ENCODE measurements at regions not wholly inside any gene's neighbourhood (a gene's known extent, or its start where the extent isn't known, plus 50 kb on each side); places are given as distances from the start of the nearest gene placed in this dataset.

DNA sequence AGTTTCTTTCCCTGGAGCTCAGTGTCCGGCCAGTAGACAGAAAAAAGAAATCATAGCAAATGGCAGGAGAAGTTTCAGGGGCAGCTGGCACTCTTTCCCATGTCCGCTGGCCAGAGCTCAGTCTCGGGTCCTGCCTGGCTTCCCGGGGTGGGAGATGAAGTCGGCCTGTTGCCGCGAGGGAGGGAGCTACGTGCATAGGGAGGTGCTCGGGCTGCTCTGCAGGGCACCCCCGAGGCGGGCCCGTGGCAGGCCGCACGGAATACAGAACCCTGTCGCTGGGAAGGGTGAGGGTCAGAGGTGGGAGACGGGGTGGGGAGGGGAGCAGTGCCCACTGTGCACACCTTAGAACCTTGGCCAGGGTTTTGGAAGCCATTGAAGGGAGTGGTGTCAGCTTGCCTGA lies 78.3 kb upstream of the FOXF1 start:
- Histone ChIP-seq H3K4me1 (ENCODE audit: control insufficient read depth, insufficient read depth, low read length) (peaks cover 9% of the 10 kb centered on the region), H3K27ac (ENCODE audit: low read length) (no peak overlapping the region), H3K27me3 (ENCODE audit: control insufficient read depth, insufficient read depth, low read length) (peaks cover 50% of the 10 kb centered on the region), H3K4me3 (ENCODE audit: low read length) (no peak overlapping the region), H3K9me3 (replicated peaks; ENCODE audit: control insufficient read depth, low read depth, low read length) (no peaks in the 10 kb centered on the region), H3K36me3 (ENCODE audit: control insufficient read depth, insufficient read depth, low read length) (no peaks in the 10 kb centered on the region)
- WGBS (ENCODE audit: insufficient coverage) = 78% methylated on average over 16 of the region's 16 CpGs
- DNase-seq = no peak

- 18% methylated on average over 7 of the region's 15 CpGs for WGBS (ENCODE audit: insufficient coverage)
- DNase-seq = peak; percentile 40
- Histone ChIP-seq H3K36me3 (ENCODE audit: control insufficient read depth, insufficient read depth, low read length) (no peaks in the 10 kb centered on the region), H3K4me1 (ENCODE audit: control insufficient read depth, insufficient read depth, low read length) (peaks cover 9% of the 10 kb centered on the region), H3K27ac (ENCODE audit: low read length) (no peak overlapping the region), H3K9me3 (replicated peaks; ENCODE audit: control insufficient read depth, low read depth, low read length) (no peaks in the 10 kb centered on the region), H3K4me3 (ENCODE audit: low read length) (no peak overlapping the region), H3K27me3 (ENCODE audit: control insufficient read depth, insufficient read depth, low read length) (peaks cover 51% of the 10 kb centered on the region)
These were observed 77.6 kb upstream of the FOXF1 start for GRCh38 chr16:86432691-86433090.

GRCh38 chr16:86436466-86437185 lies 73.7 kb upstream of the FOXF1 start:
- H3K27me3 ChIP-seq (ENCODE audit: control insufficient read depth, insufficient read depth, low read length) = peaks cover 62% of the 10 kb centered on the region
- DNase-seq = no peak
- no peak overlapping the region for H3K27ac ChIP-seq (ENCODE audit: low read length)
- no peak overlapping the region for H3K4me3 ChIP-seq (ENCODE audit: low read length)
- H3K36me3 ChIP-seq (ENCODE audit: control insufficient read depth, insufficient read depth, low read length) = no peaks in the 10 kb centered on the region
- no peaks in the 10 kb centered on the region for H3K9me3 ChIP-seq (replicated peaks; ENCODE audit: control insufficient read depth, low read depth, low read length)
- H3K4me1 ChIP-seq (ENCODE audit: control insufficient read depth, insufficient read depth, low read length) = peaks cover 7% of the 10 kb centered on the region
- 63% methylated on average over 5 of the region's 7 CpGs for WGBS (ENCODE audit: insufficient coverage)

- Histone ChIP-seq H3K4me1 (ENCODE audit: control insufficient read depth, insufficient read depth, low read length) (peaks cover 4% of the 10 kb centered on the region), H3K36me3 (ENCODE audit: control insufficient read depth, insufficient read depth, low read length) (no peaks in the 10 kb centered on the region), H3K27ac (ENCODE audit: low read length) (no peak overlapping the region), H3K9me3 (replicated peaks; ENCODE audit: control insufficient read depth, low read depth, low read length) (no peaks in the 10 kb centered on the region), H3K27me3 (ENCODE audit: control insufficient read depth, insufficient read depth, low read length) (peaks cover 62% of the 10 kb centered on the region), H3K4me3 (ENCODE audit: low read length) (no peak overlapping the region)
- DNase-seq = no peak
- WGBS (ENCODE audit: insufficient coverage) = 86% methylated on average over 3 of the region's 3 CpGs
These were observed 73.0 kb upstream of the FOXF1 start for GRCh38 chr16:86437348-86437747.

- Histone ChIP-seq H3K4me1 (ENCODE audit: control insufficient read depth, insufficient read depth, low read length) (peaks cover 3% of the 10 kb centered on the region), H3K36me3 (ENCODE audit: control insufficient read depth, insufficient read depth, low read length) (no peaks in the 10 kb centered on the region), H3K9me3 (replicated peaks; ENCODE audit: control insufficient read depth, low read depth, low read length) (no peaks in the 10 kb centered on the region), H3K4me3 (ENCODE audit: low read length) (no peak overlapping the region), H3K27ac (ENCODE audit: low read length) (no peak overlapping the region), H3K27me3 (ENCODE audit: control insufficient read depth, insufficient read depth, low read length) (peaks cover 68% of the 10 kb centered on the region)
- 80% methylated on average over 6 of the region's 9 CpGs for WGBS (ENCODE audit: insufficient coverage)
- no peak for DNase-seq
These were observed 67.6 kb upstream of the FOXF1 start for GRCh38 chr16:86442703-86443102.

GRCh38 chr16:86443508-86444147 lies 66.7 kb upstream of the FOXF1 start:
- H3K36me3 ChIP-seq (ENCODE audit: control insufficient read depth, insufficient read depth, low read length) = no peaks in the 10 kb centered on the region
- H3K27ac ChIP-seq (ENCODE audit: low read length) = no peak overlapping the region
- no peaks in the 10 kb centered on the region for H3K9me3 ChIP-seq (replicated peaks; ENCODE audit: control insufficient read depth, low read depth, low read length)
- no peak overlapping the region for H3K4me3 ChIP-seq (ENCODE audit: low read length)
- no peak for DNase-seq
- 50% methylated on average over 13 of the region's 21 CpGs for WGBS (ENCODE audit: insufficient coverage)
- H3K4me1 ChIP-seq (ENCODE audit: control insufficient read depth, insufficient read depth, low read length) = peaks cover 3% of the 10 kb centered on the region
- H3K27me3 ChIP-seq (ENCODE audit: control insufficient read depth, insufficient read depth, low read length) = peaks cover 60% of the 10 kb centered on the region

DNA sequence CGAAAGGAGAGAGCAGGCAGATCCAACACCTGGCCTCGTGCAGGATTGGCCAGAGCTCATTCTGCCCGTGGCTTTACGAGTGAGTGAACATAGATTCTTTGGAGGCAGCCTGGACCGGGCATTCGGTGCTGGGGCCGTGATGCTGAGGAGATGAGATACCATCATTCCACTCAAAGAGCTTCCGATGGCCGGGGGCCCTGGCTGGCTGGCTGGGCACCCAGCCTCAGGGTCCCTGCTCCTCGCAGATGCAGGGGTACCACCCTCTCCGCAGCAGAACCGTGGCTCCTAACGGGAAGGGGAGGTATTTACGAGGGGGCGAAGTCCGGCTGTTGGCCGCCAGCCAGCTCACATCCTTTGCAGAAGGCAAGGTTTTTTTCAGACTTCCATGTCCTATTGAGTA lies 66.1 kb upstream of the FOXF1 start:
- Histone ChIP-seq H3K9me3 (replicated peaks; ENCODE audit: control insufficient read depth, low read depth, low read length) (no peaks in the 10 kb centered on the region), H3K27ac (ENCODE audit: low read length) (no peak overlapping the region), H3K4me3 (ENCODE audit: low read length) (no peak overlapping the region), H3K36me3 (ENCODE audit: control insufficient read depth, insufficient read depth, low read length) (no peaks in the 10 kb centered on the region), H3K4me1 (ENCODE audit: control insufficient read depth, insufficient read depth, low read length) (peaks cover 3% of the 10 kb centered on the region), H3K27me3 (ENCODE audit: control insufficient read depth, insufficient read depth, low read length) (peaks cover 57% of the 10 kb centered on the region)
- 13% methylated on average over 6 of the region's 17 CpGs for WGBS (ENCODE audit: insufficient coverage)
- no peak for DNase-seq

- Histone ChIP-seq H3K9me3 (replicated peaks; ENCODE audit: control insufficient read depth, low read depth, low read length) (no peaks in the 10 kb centered on the region), H3K27ac (ENCODE audit: low read length) (no peak overlapping the region), H3K27me3 (ENCODE audit: control insufficient read depth, insufficient read depth, low read length) (peaks cover 57% of the 10 kb centered on the region), H3K4me3 (ENCODE audit: low read length) (no peak overlapping the region), H3K36me3 (ENCODE audit: control insufficient read depth, insufficient read depth, low read length) (no peaks in the 10 kb centered on the region), H3K4me1 (ENCODE audit: control insufficient read depth, insufficient read depth, low read length) (peaks cover 3% of the 10 kb centered on the region)
- WGBS (ENCODE audit: insufficient coverage) = 25% methylated on average over 1 of the region's 5 CpGs
- no peak for DNase-seq
These were observed 65.7 kb upstream of the FOXF1 start for GRCh38 chr16:86444661-86445060.

GRCh38 chr16:86446279-86446678 lies 64.0 kb upstream of the FOXF1 start:
- H3K4me3 ChIP-seq (ENCODE audit: low read length) = no peak overlapping the region
- H3K27ac ChIP-seq (ENCODE audit: low read length) = no peak overlapping the region
- H3K4me1 ChIP-seq (ENCODE audit: control insufficient read depth, insufficient read depth, low read length) = peaks cover 3% of the 10 kb centered on the region
- peaks cover 58% of the 10 kb centered on the region for H3K27me3 ChIP-seq (ENCODE audit: control insufficient read depth, insufficient read depth, low read length)
- H3K36me3 ChIP-seq (ENCODE audit: control insufficient read depth, insufficient read depth, low read length) = no peaks in the 10 kb centered on the region
- H3K9me3 ChIP-seq (replicated peaks; ENCODE audit: control insufficient read depth, low read depth, low read length) = peaks cover 2% of the 10 kb centered on the region
- no peak for DNase-seq
- 61% methylated on average over 7 of the region's 7 CpGs for WGBS (ENCODE audit: insufficient coverage)

- no peak overlapping the region for H3K27ac ChIP-seq (ENCODE audit: low read length)
- whole genome bisulfite sequencing (ENCODE audit: insufficient coverage) = 84% methylated on average over 3 of the region's 3 CpGs
- H3K9me3 ChIP-seq (replicated peaks; ENCODE audit: control insufficient read depth, low read depth, low read length) = peaks cover 2% of the 10 kb centered on the region
- H3K36me3 ChIP-seq (ENCODE audit: control insufficient read depth, insufficient read depth, low read length) = no peaks in the 10 kb centered on the region
- H3K27me3 ChIP-seq (ENCODE audit: control insufficient read depth, insufficient read depth, low read length) = peaks cover 49% of the 10 kb centered on the region
- no peak for DNase-seq
- peaks cover 3% of the 10 kb centered on the region for H3K4me1 ChIP-seq (ENCODE audit: control insufficient read depth, insufficient read depth, low read length)
- no peak overlapping the region for H3K4me3 ChIP-seq (ENCODE audit: low read length)
These were observed 63.1 kb upstream of the FOXF1 start for GRCh38 chr16:86447228-86447627.

Measured in muscle of leg (tissue), 3 donors.